ENCODE measurements at regions not wholly inside any gene's neighbourhood (a gene's known extent, or its start where the extent isn't known, plus 50 kb on each side); places are given as distances from the start of the nearest gene placed in this dataset.
"Not testable (repeated sequence)": the region's sequence is repeated elsewhere in the genome, so short reads cannot be mapped to it uniquely, and the experiment has no call there.

- no peak for DNase-seq
These were observed 72.1 kb downstream of the AKR1C4 start for GRCh38 chr10:5268743-5269142.

- DNase-seq, result no peak
These were observed 73.2 kb downstream of the AKR1C4 start for GRCh38 chr10:5269791-5270190.

GRCh38 chr10:5271526-5271925 is 74.9 kb downstream of the AKR1C4 start:
- no peak for DNase-seq

DNA sequence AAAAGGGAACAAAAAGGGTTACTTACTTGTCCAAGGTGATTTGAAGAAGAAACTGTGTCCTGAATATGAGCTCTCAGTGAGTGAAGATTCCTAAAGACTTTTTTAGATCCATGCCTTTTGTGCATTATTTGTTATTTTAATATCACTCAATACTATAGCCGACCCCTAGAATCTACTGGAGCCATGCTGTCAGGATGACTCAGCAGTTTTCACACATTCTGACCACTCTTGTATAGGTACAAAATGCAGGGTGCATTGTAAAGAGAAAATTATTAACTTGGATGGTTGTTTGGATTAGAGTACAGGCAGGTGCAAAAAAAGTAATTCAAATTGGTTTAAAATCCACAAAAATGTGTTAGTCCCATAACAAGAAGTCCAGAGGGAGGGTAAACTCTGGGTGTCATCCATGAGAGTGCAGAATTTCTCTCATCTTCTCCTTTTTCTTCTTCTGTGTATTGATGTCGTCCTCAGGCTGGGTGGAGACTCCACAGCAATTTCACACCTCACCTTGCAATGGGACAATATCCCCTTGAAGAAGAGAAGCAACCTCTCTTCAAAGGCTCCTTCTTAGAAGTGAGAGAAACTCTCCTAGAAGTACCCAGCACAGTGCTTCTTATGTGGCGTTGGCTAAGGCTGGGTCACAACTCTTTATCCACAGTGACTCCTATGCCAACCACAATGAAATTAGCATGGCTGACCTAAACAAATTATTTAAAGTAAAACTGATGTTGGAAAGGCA is 75.6 kb downstream of the AKR1C4 start:
- no peak for DNase-seq

GRCh38 chr10:5274795-5275194 is 78.2 kb downstream of the AKR1C4 start:
- DNase-seq, result no peak

- DNase-seq, result no peak
These were observed 83.4 kb upstream of the UCN3 start for GRCh38 chr10:5281356-5281755.

DNA sequence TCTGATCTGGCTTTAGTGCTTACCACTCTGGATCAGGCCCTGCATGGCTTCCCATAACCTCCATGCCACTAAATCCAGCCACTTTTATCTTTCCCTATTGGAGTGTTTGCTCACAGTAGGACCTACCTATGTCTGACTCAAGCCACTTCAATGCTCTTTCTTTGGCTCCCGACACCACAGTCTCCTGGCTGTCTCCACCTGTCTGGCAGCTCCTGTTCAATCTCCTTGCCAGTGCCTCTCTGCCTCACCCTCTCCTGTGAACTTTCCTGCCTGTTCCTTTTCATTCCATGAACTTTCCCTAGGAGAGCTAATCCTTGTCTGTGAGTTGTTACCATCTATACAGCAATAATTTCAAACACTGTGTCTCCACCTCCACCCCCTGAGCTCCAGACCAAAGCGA is 82.6 kb upstream of the UCN3 start:
- no peak for DNase-seq

- DNase-seq, result peak in 1 of 2 experiments; percentile 13
These were observed 81.2 kb upstream of the UCN3 start for GRCh38 chr10:5283305-5284158.

- DNase-seq, result no peak
These were observed 80.3 kb upstream of the UCN3 start for GRCh38 chr10:5284311-5285057.

GRCh38 chr10:5285186-5285585 is 79.6 kb upstream of the UCN3 start:
- DNase-seq, result no peak

DNA sequence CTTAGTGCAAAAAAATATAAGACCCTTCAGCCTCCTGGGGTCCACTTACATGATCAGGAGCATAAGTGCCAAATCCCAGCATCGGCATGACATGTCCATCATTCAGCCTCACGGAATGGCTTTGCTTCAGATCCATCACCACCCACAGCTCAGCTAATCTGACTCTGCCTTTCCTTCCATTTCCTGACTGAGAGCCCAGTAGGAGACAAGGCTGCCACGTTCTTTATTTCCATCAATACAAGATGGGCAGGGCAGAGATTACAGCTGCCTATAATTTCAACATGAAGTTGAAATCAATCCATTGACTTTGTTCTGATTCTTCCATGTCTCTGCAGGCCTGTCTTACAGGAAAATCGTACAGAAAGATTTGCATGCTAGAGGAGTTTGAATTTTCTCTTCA is 76.4 kb upstream of the UCN3 start:
- no peak for DNase-seq

DNA sequence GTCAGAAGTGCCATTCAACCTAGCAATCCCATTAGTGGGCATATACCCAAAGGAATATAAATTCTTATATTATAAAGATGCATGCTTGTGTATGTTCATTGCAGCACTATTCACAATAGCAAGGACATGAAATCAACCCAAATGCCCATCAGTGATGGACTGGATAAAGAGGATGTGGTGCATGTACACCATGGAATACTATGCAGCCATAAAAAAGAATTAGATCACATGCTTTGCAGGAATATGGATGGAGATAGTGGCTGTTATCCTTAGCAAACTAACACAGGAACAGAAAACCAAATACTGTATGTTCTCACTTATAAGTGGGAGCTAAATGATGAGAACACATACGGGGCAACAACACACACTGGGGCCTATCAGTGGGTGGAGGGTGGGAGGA is 75.5 kb upstream of the UCN3 start:
- not testable (repeated sequence) for DNase-seq

- peak; percentile 18 to 66 for DNase-seq
These were observed 73.1 kb upstream of the UCN3 start for GRCh38 chr10:5291501-5292195.

GRCh38 chr10:5292196-5292735 is 72.5 kb upstream of the UCN3 start:
- no peak for DNase-seq

DNA sequence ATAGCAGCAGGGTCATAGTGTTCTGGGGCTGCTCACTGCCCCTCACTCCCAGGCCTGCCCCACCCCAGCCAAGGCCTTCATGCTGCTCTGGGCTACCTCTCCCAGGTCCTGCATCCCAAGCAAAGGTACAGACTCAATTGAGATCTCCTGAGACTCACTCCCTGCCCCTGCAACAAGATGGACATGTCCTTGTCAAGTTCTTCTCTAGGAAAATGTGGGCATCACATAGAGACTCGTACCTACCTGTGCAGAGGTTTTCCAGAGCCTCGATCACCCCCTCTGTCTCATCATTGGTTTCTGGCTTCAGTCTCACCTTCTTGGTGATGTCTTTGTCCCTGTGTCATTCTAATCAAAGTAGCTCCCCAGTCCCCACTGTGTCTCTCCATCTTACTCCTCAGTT is 71.8 kb upstream of the UCN3 start:
- not testable (repeated sequence) for DNase-seq

DNA sequence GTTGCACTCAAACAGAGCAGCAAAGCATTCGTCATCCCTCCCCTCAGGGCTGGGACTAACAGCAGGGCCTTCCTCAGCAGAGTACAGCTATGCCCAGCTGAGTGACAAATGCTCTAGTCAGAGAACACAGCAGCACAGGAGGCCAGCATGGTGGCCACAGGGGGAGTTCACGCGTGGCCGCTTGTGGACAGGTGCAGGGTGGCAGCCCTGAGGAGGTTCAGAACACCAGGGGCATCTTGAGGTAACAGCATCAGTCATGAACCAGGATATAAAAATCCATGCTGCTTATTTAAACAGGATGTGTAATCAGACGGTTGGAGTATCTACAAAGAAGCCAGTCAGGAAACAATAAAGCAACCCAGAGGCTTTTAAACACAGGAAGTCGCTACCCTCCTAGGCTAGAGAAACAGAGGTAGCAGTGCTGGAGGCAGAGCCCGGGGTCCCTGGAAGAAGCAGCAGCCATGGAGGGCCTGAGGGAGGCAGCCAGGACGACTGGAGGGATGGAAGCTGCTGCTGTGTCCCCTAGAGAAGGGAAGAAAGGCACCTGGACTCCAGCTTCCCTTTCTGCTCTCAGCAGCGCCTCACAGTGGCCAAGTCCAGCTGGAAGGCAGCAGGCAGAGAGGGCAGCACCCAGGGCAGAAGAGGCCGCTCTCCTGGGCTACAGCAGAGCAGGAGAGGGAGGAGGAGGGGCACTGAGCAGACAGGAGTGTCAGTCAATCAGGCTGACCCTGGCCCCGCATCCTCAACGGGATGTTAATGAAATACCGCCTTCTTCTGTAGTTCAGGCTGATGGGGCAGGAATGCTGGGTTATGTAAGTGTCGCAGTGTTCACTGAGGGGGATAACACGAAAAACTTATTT is 70.8 kb upstream of the UCN3 start:
- DNase-seq, result peak in 1 of 2 experiments; percentile 5

GRCh38 chr10:5297466-5297865 is 67.3 kb upstream of the UCN3 start:
- no peak for DNase-seq

GRCh38 chr10:5297996-5298395 is 66.8 kb upstream of the UCN3 start:
- no peak for DNase-seq

DNA sequence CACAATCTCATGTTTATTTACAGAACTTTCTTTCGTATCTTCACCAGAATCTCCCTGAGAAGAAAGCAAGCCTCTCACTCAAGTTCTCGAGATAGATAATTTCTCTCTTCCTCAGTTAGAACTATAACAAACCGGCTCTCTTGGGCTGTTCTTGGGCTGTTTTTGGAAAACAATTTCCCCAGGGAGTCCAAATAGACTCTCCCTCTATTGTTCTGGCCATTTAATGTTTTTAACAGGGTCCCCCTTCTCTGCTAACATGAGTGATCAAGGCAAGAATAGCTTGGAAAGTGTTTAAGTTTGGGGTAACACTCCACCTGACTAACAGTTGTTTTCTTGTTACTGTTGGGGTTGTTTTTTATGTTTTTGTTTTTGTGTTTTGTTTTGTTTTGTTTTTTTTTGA is 64.8 kb upstream of the UCN3 start:
- no peak for DNase-seq

- no peak for DNase-seq
These were observed 61.3 kb upstream of the UCN3 start for GRCh38 chr10:5303504-5303903.

DNA sequence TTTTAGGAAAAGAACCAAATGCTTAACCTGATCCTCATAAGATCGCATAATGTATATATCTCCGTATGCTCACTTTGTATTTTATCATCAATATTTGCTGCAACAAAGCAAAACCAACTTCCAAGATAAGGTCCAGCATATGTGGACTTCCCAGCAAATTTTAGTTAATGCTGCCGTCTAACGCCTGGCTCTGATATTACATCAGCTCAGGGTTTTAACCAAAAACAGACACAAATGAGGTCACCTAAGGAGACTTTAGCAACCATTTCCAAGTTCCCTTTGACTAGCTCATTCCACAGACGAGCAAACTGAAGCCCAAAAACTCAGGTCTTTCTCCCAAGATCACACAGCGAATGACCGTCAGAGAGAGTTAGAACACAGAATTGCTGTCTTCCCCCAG is 59.4 kb upstream of the UCN3 start:
- DNase-seq, result no peak

GRCh38 chr10:5310914-5311313 is 53.9 kb upstream of the UCN3 start:
- DNase-seq, result no peak

Measured in SW 1271 (cell line).